ENCODE measurements at regions not wholly inside any gene's neighbourhood (a gene's known extent, or its start where the extent isn't known, plus 50 kb on each side); places are given as distances from the start of the nearest gene placed in this dataset.

GRCh38 chr16:13403326-13403725, 501.9 kb downstream of the SHISA9 start:
- no peaks in the 10 kb centered on the region for H3K9me3 ChIP-seq
- no peak for TF ChIP-seq CTCF (IDR thresholded peaks at IDR 0.05)
- H3K27me3 ChIP-seq, result no peaks in the 10 kb centered on the region
- no peak for DNase-seq (ENCODE audit: low spot score in 2 of 2)
- intact Hi-C loops (cut with DNase I), result no loop called here
- H3K4me3 ChIP-seq, result no peak overlapping the region
- no peaks in the 10 kb centered on the region for H3K36me3 ChIP-seq
- no peak overlapping the region for H3K27ac ChIP-seq
- no peaks in the 10 kb centered on the region for H3K4me1 ChIP-seq

GRCh38 chr16:13414154-13414553, 505.8 kb upstream of the ERCC4 start:
- intact Hi-C loops (cut with DNase I), result no loop called here
- no peak for TF ChIP-seq CTCF (IDR thresholded peaks at IDR 0.05)
- Histone ChIP-seq H3K4me1 (no peaks in the 10 kb centered on the region), H3K27me3 (no peaks in the 10 kb centered on the region), H3K27ac (no peak overlapping the region), H3K9me3 (no peaks in the 10 kb centered on the region), H3K36me3 (no peaks in the 10 kb centered on the region), H3K4me3 (no peak overlapping the region)
- no peak for DNase-seq (ENCODE audit: low spot score in 2 of 2)

DNA sequence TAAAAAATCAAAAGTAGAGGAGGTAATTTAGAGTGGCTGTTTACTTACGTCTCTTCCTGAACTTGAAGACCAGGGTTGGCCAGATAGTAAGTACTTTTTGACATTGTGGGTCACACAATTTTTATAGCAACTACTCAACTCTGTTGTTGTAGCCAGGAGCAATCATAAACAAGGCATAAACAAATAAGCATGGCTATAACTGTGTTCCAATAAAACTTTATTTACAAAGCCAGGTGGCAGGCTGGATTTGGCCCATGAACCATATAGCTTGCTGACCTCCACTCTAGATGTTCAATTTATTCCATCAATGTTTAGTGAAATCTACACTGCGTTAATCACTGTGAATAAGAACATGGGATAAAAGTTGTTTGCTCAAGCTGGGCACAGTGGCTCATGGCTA, 500.4 kb upstream of the ERCC4 start:
- Histone ChIP-seq H3K4me3 (no peak overlapping the region), H3K4me1 (no peaks in the 10 kb centered on the region), H3K27me3 (no peaks in the 10 kb centered on the region), H3K27ac (no peak overlapping the region), H3K9me3 (no peaks in the 10 kb centered on the region), H3K36me3 (no peaks in the 10 kb centered on the region)
- TF ChIP-seq CTCF (IDR thresholded peaks at IDR 0.05), result no peak
- no peak for DNase-seq (ENCODE audit: low spot score in 2 of 2)
- intact Hi-C loops (cut with DNase I), result no loop called here

- intact Hi-C loops (cut with DNase I), result no loop called here
Measured at GRCh38 chr16:13421726-13422125, 498.2 kb upstream of the ERCC4 start.

DNA sequence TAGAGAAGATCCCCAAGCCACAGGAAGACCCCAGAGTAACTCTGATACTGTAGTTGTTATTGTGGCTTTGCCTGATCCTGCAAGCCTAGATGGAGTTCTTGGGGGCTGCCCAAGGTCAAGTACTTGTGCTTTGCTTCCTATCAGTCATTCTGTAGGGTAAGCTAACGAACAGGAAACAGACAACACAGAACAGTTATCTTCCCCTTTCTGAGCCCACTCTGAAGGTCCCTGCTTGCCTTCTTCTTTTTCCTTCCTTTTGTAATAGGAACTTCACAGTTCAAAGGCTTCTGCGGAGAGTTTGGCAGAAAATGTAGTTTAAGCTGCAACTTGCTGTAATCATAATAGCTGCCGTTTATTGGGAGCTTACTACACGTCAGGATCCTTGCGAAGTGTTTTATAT, 494.1 kb upstream of the ERCC4 start:
- H3K4me1 ChIP-seq, result no peaks in the 10 kb centered on the region
- H3K27me3 ChIP-seq, result no peaks in the 10 kb centered on the region
- intact Hi-C loops (cut with DNase I), result no loop called here
- H3K9me3 ChIP-seq, result no peaks in the 10 kb centered on the region
- H3K36me3 ChIP-seq, result no peaks in the 10 kb centered on the region
- H3K27ac ChIP-seq, result no peak overlapping the region
- TF ChIP-seq CTCF (IDR thresholded peaks at IDR 0.05), result no peak
- no peak for DNase-seq (ENCODE audit: low spot score in 2 of 2)
- H3K4me3 ChIP-seq, result no peak overlapping the region

More at GRCh38 chr16:13421726-13422125, 498.2 kb upstream of the ERCC4 start:
- Histone ChIP-seq H3K27me3 (no peaks in the 10 kb centered on the region), H3K9me3 (no peaks in the 10 kb centered on the region), H3K4me3 (no peak overlapping the region), H3K27ac (no peak overlapping the region), H3K4me1 (no peaks in the 10 kb centered on the region), H3K36me3 (no peaks in the 10 kb centered on the region)
- TF ChIP-seq CTCF (IDR thresholded peaks at IDR 0.05), result no peak
- no peak for DNase-seq (ENCODE audit: low spot score in 2 of 2)

DNA sequence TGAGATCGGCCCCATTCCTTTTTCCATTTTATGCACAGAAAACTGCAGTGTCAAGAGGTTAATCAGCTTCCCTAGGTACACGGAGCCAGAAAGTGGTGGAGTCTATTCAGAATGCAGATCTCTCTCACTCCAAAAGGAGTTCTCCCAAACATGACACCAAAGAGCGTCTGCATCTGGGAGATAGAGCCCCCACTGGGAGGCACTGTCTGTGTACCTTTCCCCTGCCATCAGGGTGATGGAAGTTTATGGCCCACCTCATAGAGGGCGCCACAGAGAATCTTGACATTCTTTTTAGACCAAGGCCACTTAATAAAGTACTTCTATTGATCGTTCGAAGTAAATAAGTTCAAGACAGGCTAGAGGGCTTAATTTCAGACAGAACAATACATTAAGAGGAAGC, 493.7 kb upstream of the ERCC4 start:
- intact Hi-C loops (cut with DNase I), result no loop called here
- H3K9me3 ChIP-seq, result no peaks in the 10 kb centered on the region
- H3K27ac ChIP-seq, result no peak overlapping the region
- no peak for TF ChIP-seq CTCF (IDR thresholded peaks at IDR 0.05)
- no peaks in the 10 kb centered on the region for H3K36me3 ChIP-seq
- H3K4me3 ChIP-seq, result no peak overlapping the region
- DNase-seq (ENCODE audit: low spot score in 2 of 2), result no peak
- H3K4me1 ChIP-seq, result no peaks in the 10 kb centered on the region
- H3K27me3 ChIP-seq, result no peaks in the 10 kb centered on the region

Measured in ascending aorta (tissue), 2 donors.